Large intestine (tissue), 3 donors: ENCODE measurements at regions not wholly inside any gene's neighbourhood (a gene's known extent, or its start where the extent isn't known, plus 50 kb on each side); places are given as distances from the start of the nearest gene placed in this dataset.
A peak's percentile ranks its signal among the peaks of the same experiment; 100 is the strongest.

Source experiments
- DNase-seq, 2 donors: peaks; one replicate each; pipeline versions ENCODE4 v3.0.0 to v3.0.0-alpha.2; 2013
- H3K27ac ChIP-seq: one replicate; pipeline ENCODE4 v1.5.1; 2013; ENCODE audit warnings: low read length
- H3K27me3 ChIP-seq: 2 replicates; pipeline ENCODE4 v1.6.1; 2013; ENCODE audit warnings: low read length; ENCODE audit not compliant: control insufficient read depth, insufficient read depth
- H3K36me3 ChIP-seq: 2 replicates; pipeline ENCODE4 v1.6.1; 2013; ENCODE audit warnings: low read length; ENCODE audit not compliant: control insufficient read depth, insufficient read depth
- H3K4me1 ChIP-seq: one replicate; pipeline ENCODE4 v1.6.1; 2013; ENCODE audit warnings: low read length; ENCODE audit not compliant: control insufficient read depth, insufficient read depth
- H3K4me3 ChIP-seq: one replicate; pipeline ENCODE4 v1.5.1; 2013; ENCODE audit warnings: low read length
- H3K9me3 ChIP-seq: one replicate; pipeline ENCODE4 v1.6.1; 2013; ENCODE audit warnings: mild to moderate bottlenecking, low read depth, low read length, moderate library complexity; ENCODE audit not compliant: control insufficient read depth
- WGBS: methylation state at CpG from one replicate; pipeline ENCODE4 v1.1.5; 2013; ENCODE audit warnings: low lambda C conversion rate; ENCODE audit not compliant: insufficient coverage; 5-methylcytosine and 5-hydroxymethylcytosine counted together

- H3K4me1 ChIP-seq = no peaks in the 10 kb centered on the region
- no peak for DNase-seq
- H3K27me3 ChIP-seq = no peaks in the 10 kb centered on the region
- H3K9me3 ChIP-seq = no peaks in the 10 kb centered on the region
- H3K27ac ChIP-seq = no peak overlapping the region
- no CpG with 5 or more reads among the region's 4 CpGs for WGBS
- H3K36me3 ChIP-seq = no peaks in the 10 kb centered on the region
- no peak overlapping the region for H3K4me3 ChIP-seq
These were observed 63.5 kb upstream of the SPATA13 start for GRCh38 chr13:24097064-24097463.

- Histone ChIP-seq H3K4me3 (no peak overlapping the region), H3K36me3 (no peaks in the 10 kb centered on the region), H3K27ac (no peak overlapping the region), H3K9me3 (no peaks in the 10 kb centered on the region), H3K27me3 (no peaks in the 10 kb centered on the region), H3K4me1 (no peaks in the 10 kb centered on the region)
- no CpG with 5 or more reads among the region's 6 CpGs for WGBS
- no peak for DNase-seq
These were observed 62.9 kb upstream of the SPATA13 start for GRCh38 chr13:24097667-24098066.

GRCh38 chr13:24099490-24099889, 61.0 kb upstream of the SPATA13 start:
- no peaks in the 10 kb centered on the region for H3K27me3 ChIP-seq
- no peaks in the 10 kb centered on the region for H3K36me3 ChIP-seq
- WGBS = no CpG with 5 or more reads among the region's 5 CpGs
- no peak overlapping the region for H3K27ac ChIP-seq
- no peaks in the 10 kb centered on the region for H3K4me1 ChIP-seq
- no peaks in the 10 kb centered on the region for H3K9me3 ChIP-seq
- DNase-seq = no peak
- H3K4me3 ChIP-seq = no peak overlapping the region

- Histone ChIP-seq H3K4me3 (no peak overlapping the region), H3K27me3 (no peaks in the 10 kb centered on the region), H3K36me3 (no peaks in the 10 kb centered on the region), H3K27ac (no peak overlapping the region), H3K9me3 (no peaks in the 10 kb centered on the region), H3K4me1 (no peaks in the 10 kb centered on the region)
- no peak for DNase-seq
- no CpG with 5 or more reads among the region's 3 CpGs for WGBS
These were observed 60.3 kb upstream of the SPATA13 start for GRCh38 chr13:24100188-24100587.

- WGBS = 44% methylated on average over 5 of the region's 9 CpGs
- no peak for DNase-seq
- peaks cover 3% of the 10 kb centered on the region for H3K4me1 ChIP-seq
- H3K27me3 ChIP-seq = no peaks in the 10 kb centered on the region
- H3K27ac ChIP-seq = no peak overlapping the region
- no peak overlapping the region for H3K4me3 ChIP-seq
- no peaks in the 10 kb centered on the region for H3K36me3 ChIP-seq
- H3K9me3 ChIP-seq = no peaks in the 10 kb centered on the region
These were observed 56.6 kb upstream of the SPATA13 start for GRCh38 chr13:24103782-24104372.

- no peak for DNase-seq
- no peak overlapping the region for H3K27ac ChIP-seq
- no peak overlapping the region for H3K4me3 ChIP-seq
- H3K36me3 ChIP-seq = no peaks in the 10 kb centered on the region
- no peaks in the 10 kb centered on the region for H3K27me3 ChIP-seq
- WGBS = 50% methylated on average over 1 of the region's 2 CpGs
- H3K4me1 ChIP-seq = peaks cover 3% of the 10 kb centered on the region
- H3K9me3 ChIP-seq = no peaks in the 10 kb centered on the region
These were observed 55.8 kb upstream of the SPATA13 start for GRCh38 chr13:24104723-24105122.

GRCh38 chr13:24106429-24106828, 54.1 kb upstream of the SPATA13 start:
- WGBS = 14% methylated on average over 1 of the region's 5 CpGs
- DNase-seq = peak in 1 of 2 donors; percentile 42
- Histone ChIP-seq H3K27me3 (no peaks in the 10 kb centered on the region), H3K27ac (no peak overlapping the region), H3K36me3 (no peaks in the 10 kb centered on the region), H3K4me1 (peaks cover 3% of the 10 kb centered on the region), H3K4me3 (no peak overlapping the region), H3K9me3 (no peaks in the 10 kb centered on the region)

- Histone ChIP-seq H3K27me3 (no peaks in the 10 kb centered on the region), H3K36me3 (no peaks in the 10 kb centered on the region), H3K9me3 (no peaks in the 10 kb centered on the region), H3K4me1 (peaks cover 3% of the 10 kb centered on the region), H3K27ac (no peak overlapping the region), H3K4me3 (no peak overlapping the region)
- 37% methylated on average over 2 of the region's 16 CpGs for WGBS
- no peak for DNase-seq
These were observed 52.4 kb upstream of the SPATA13 start for GRCh38 chr13:24107955-24108614.

- no peak for DNase-seq
- H3K4me3 ChIP-seq = no peak overlapping the region
- H3K4me1 ChIP-seq = peaks cover 3% of the 10 kb centered on the region
- H3K36me3 ChIP-seq = no peaks in the 10 kb centered on the region
- H3K27me3 ChIP-seq = no peaks in the 10 kb centered on the region
- no peak overlapping the region for H3K27ac ChIP-seq
- H3K9me3 ChIP-seq = no peaks in the 10 kb centered on the region
- WGBS = 96% methylated on average over 4 of the region's 7 CpGs
These were observed 51.9 kb upstream of the SPATA13 start for GRCh38 chr13:24108615-24108965.

- H3K36me3 ChIP-seq = no peaks in the 10 kb centered on the region
- no peaks in the 10 kb centered on the region for H3K27me3 ChIP-seq
- H3K4me3 ChIP-seq = no peak overlapping the region
- 57% methylated on average over 1 of the region's 4 CpGs for WGBS
- H3K9me3 ChIP-seq = no peaks in the 10 kb centered on the region
- no peak overlapping the region for H3K27ac ChIP-seq
- DNase-seq = no peak
- peaks cover 3% of the 10 kb centered on the region for H3K4me1 ChIP-seq
These were observed 50.5 kb upstream of the SPATA13 start for GRCh38 chr13:24110011-24110410.
